Cardiac fibroblast (primary cell): ENCODE measurements at regions not wholly inside any gene's neighbourhood (a gene's known extent, or its start where the extent isn't known, plus 50 kb on each side); places are given as distances from the start of the nearest gene placed in this dataset.
"Not testable (repeated sequence)": the region's sequence is repeated elsewhere in the genome, so short reads cannot be mapped to it uniquely, and the experiment has no call there.

Source experiments
- DNase-seq, 2 donors: peaks; one replicate each; pipeline versions ENCODE4 v3.0.0 to v3.0.0-alpha.2; 2010; ENCODE audit warnings: low read depth in 2 of 2
- H3K4me3 ChIP-seq, 2 donors: replicated peaks in 1 of 2; 1 replicate in 1 of 2; 2 replicates in 1 of 2; pipeline ENCODE4 v1.5.1; 2011; ENCODE audit warnings: low read depth in 2 of 2, low read length in 2 of 2, mild to moderate bottlenecking in 2 of 2, moderate library complexity in 1 of 2
- CTCF ChIP-seq: IDR thresholded peaks from one replicate; pipeline ENCODE4 v1.5.1; 2011; ENCODE audit warnings: low read depth, mild to moderate bottlenecking, low read length, inconsistent platforms

- H3K4me3 ChIP-seq, result not testable (repeated sequence)
- peak; percentile 8 to 66 for DNase-seq
Measured at GRCh38 chr7:55688684-55689681, 116.7 kb upstream of the VOPP1 start.

GRCh38 chr7:55688261-55688660 lies 116.0 kb upstream of the VOPP1 start:
- not testable (repeated sequence) for H3K4me3 ChIP-seq, DNase-seq

DNA sequence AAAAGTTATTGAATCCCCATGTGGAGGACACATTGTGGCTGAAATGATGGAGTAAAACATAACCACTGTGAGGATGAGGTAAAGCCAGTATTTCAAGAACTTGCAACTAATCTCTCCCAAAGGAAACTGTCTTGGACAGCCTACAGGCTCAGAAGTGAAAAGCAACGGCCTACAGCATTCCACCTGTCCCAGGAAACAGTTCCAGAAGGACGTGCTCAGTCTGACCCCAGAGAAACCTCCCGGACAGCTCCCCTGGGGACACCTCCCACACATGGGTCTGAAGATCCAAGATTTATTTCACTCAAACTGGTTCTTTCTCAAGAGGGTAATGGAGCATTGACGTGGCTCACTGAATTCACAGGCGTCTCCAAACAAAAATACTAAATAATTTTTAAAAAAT lies 115.0 kb upstream of the VOPP1 start:
- H3K4me3 ChIP-seq, DNase-seq: not testable (repeated sequence)

DNA sequence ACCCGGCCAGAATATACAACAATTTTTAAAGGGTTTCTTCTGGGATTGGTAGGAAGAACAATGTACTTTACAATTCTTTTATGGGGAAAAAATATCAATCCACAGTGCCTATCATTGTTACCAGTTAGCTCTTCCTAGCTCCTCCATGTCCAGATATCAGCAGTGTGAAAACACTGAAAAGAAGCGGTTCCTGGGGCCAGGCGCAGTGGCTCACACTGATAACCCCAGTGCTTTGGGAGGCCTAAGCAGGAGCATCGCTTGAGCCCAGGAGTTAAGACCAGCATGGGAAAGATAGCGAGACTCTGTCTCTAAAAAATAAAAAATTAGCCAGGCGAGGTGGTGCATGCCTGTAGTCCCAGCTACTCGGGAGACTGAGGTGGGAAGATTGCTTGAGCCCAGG lies 114.5 kb upstream of the VOPP1 start:
- H3K4me3 ChIP-seq, result not testable (repeated sequence)

GRCh38 chr7:55683501-55683900 lies 111.2 kb upstream of the VOPP1 start:
- not testable (repeated sequence) for H3K4me3 ChIP-seq, DNase-seq

More for the DNA sequence above, 114.5 kb upstream of the VOPP1 start:
- DNase-seq, result not testable (repeated sequence)

GRCh38 chr7:55675589-55675988 lies 103.3 kb upstream of the VOPP1 start:
- DNase-seq, H3K4me3 ChIP-seq: not testable (repeated sequence)

DNA sequence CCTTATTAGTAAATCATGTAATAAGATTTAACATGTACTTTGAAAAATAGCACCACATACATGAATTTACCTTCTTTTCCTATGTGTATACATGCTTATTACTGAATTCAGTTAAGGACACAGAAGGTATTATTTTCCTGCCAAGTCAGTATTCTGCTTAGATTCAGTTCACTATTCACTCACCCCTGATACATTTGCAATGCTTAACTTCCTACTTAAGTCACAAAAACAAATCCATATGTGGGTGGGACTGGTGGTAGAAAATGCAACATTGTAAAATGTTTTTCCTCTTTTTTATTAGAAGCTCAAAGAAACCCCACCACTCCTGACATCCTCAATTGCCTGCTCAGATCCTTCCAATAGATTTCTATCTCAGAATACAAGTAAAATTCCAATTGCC lies 101.2 kb upstream of the VOPP1 start:
- H3K4me3 ChIP-seq, DNase-seq: not testable (repeated sequence)

GRCh38 chr7:55672084-55672483 lies 99.8 kb upstream of the VOPP1 start:
- DNase-seq, H3K4me3 ChIP-seq: not testable (repeated sequence)

DNA sequence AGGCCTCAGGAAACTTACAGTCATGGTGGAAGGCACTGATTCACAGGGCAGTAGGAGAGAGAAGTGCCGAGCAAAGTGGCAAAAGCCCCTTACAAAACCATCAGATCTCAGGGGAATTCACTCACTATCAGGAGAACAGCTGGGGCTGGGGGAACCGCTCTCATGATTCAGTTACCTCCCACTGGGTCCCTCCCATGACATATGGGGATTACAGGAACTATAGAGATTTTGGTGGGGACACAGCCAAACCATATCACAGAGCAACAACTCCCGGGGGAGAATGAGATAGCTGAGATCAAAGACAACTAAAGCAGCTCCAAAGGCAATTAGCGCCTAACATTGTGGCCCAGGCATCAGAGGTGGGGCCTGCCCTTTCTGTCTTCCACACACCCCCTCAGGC lies 85.4 kb upstream of the VOPP1 start:
- no peak for DNase-seq
- no peak for TF ChIP-seq CTCF
- H3K4me3 ChIP-seq, result no peak overlapping the region

DNA sequence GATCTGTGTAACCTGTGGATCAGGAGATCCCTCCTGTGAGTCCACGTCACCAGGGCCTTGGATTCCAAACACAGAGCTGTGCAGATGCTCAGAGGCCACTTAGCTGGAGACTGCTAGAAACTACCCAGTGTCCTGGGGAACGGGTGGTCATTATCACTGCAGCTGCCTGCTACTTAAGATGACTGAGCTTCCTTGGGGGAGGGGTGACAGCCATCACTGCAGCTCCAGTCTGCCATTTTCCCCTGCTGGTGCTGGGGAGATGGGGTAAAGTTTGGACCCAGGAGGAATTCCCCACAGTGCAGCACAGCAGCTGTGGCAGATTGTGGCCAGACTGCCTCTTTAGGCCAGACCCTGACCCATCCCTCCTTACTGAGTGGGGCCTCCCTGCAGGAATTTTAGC lies 78.8 kb upstream of the VOPP1 start:
- no peak for TF ChIP-seq CTCF
- no peak for DNase-seq
- no peak overlapping the region for H3K4me3 ChIP-seq

GRCh38 chr7:55649238-55649637 lies 76.9 kb upstream of the VOPP1 start:
- no peak for TF ChIP-seq CTCF
- DNase-seq, result no peak
- no peak overlapping the region for H3K4me3 ChIP-seq
